Prostate gland (tissue), 2 donors: ENCODE measurements at regions not wholly inside any gene's neighbourhood (a gene's known extent, or its start where the extent isn't known, plus 50 kb on each side); places are given as distances from the start of the nearest gene placed in this dataset.

ENCODE experiments used
- DNase-seq: peaks from one replicate; pipeline ENCODE4 v3.0.0-alpha.2; 2019; ENCODE audit warnings: low spot score
- H3K27ac ChIP-seq, 2 donors: fragments of 200-600 bp; sonication (generic); 2 replicates each; pipeline ENCODE4 v1.5.1; 2017 to 2019
- H3K27me3 ChIP-seq: fragments of 200-600 bp; sonication (generic); replicated peaks from 2 replicates; pipeline ENCODE4 v1.5.1; 2019; ENCODE audit not compliant: insufficient read depth
- H3K36me3 ChIP-seq, 2 donors: fragments of 200-600 bp; sonication (generic); 1 replicate in 1 of 2; 2 replicates in 1 of 2; pipeline versions ENCODE4 v1.5.1 to v1.8.1; 2017 to 2019
- H3K4me1 ChIP-seq: fragments of 200-600 bp; sonication (generic); replicated peaks from 2 replicates; pipeline ENCODE4 v1.5.1; 2019
- H3K4me3 ChIP-seq, 2 donors: fragments of 200-600 bp; sonication (generic); 2 replicates each; pipeline ENCODE4 v1.5.1; 2017 to 2019
- H3K9me3 ChIP-seq: fragments of 200-600 bp; sonication (generic); 2 replicates; pipeline ENCODE4 v1.5.1; 2017
- CTCF ChIP-seq, 4 experiments: fragments of 200-600 bp in 2 of 4; fragments of 450-650 bp in 2 of 4; sonication (generic) in 2 of 4; IDR thresholded peaks; 1 replicate in 3 of 4; 2 replicates in 1 of 4; pipeline ENCODE4 v1.5.1; 2016 to 2019; ENCODE audit warnings: antibody characterized with exemption in 4 of 4, mild to moderate bottlenecking in 2 of 4, moderate library complexity in 2 of 4
- POLR2A ChIP-seq: fragments of 450-650 bp; IDR thresholded peaks from one replicate; pipeline ENCODE4 v1.6.1; 2016; ENCODE audit warnings: antibody characterized with exemption, mild to moderate bottlenecking
- POLR2AphosphoS5 ChIP-seq: sonication (generic); formaldehyde crosslinking; IDR thresholded peaks from one replicate; pipeline ENCODE4 v1.6.1; 2017; ENCODE audit warnings: antibody characterized with exemption
- WGBS: methylation state at CpG from one replicate; pipeline ENCODE4 v1.1.5; 2018; 5-methylcytosine and 5-hydroxymethylcytosine counted together
- intact Hi-C: fragments of 100-400 bp; cut with DNase I; formaldehyde crosslinking; loops from one replicate; pipeline ENCODE4 v1.14.2; 2022

- TF ChIP-seq CTCF (IDR thresholded peaks at IDR 0.05) = no peak
- Histone ChIP-seq H3K27me3 (no peaks in the 10 kb centered on the region), H3K4me1 (no peaks in the 10 kb centered on the region), H3K9me3 (no peaks in the 10 kb centered on the region), H3K36me3 (no peaks in the 10 kb centered on the region), H3K4me3 (no peak overlapping the region), H3K27ac (no peak overlapping the region)
- intact Hi-C loops = no loop called here
- no peak for DNase-seq
- 0% methylated on average over 1 of the region's 1 CpG for WGBS
Observed at GRCh38 chr6:90911642-90912041, 324.8 kb upstream of the MAP3K7 start.

- DNase-seq = no peak
- H3K9me3 ChIP-seq = no peaks in the 10 kb centered on the region
- 98% methylated on average over 6 of the region's 6 CpGs for WGBS
- TF ChIP-seq POLR2AphosphoS5 (no peak), CTCF (IDR thresholded peaks at IDR 0.05) (no peak), POLR2A (no peak)
- no peaks in the 10 kb centered on the region for H3K4me1 ChIP-seq
- H3K4me3 ChIP-seq = no peak overlapping the region
- H3K27me3 ChIP-seq = no peaks in the 10 kb centered on the region
- no peak overlapping the region for H3K27ac ChIP-seq
- intact Hi-C loops = no loop called here
- H3K36me3 ChIP-seq = no peaks in the 10 kb centered on the region
Observed at GRCh38 chr6:90910893-90911292, 324.0 kb upstream of the MAP3K7 start.

- Histone ChIP-seq H3K27me3 (no peaks in the 10 kb centered on the region), H3K4me1 (no peaks in the 10 kb centered on the region), H3K9me3 (no peaks in the 10 kb centered on the region), H3K4me3 (no peak overlapping the region), H3K27ac (no peak overlapping the region), H3K36me3 (no peaks in the 10 kb centered on the region)
- intact Hi-C loops = no loop called here
- WGBS = 66% methylated on average over 4 of the region's 4 CpGs
- TF ChIP-seq POLR2AphosphoS5 (no peak), POLR2A (no peak), CTCF (IDR thresholded peaks at IDR 0.05) (no peak)
- peak; percentile 13 for DNase-seq
Observed at GRCh38 chr6:90907931-90908655, 321.2 kb upstream of the MAP3K7 start.

GRCh38 chr6:90905351-90905750 is 318.5 kb upstream of the MAP3K7 start:
- intact Hi-C loops = no loop called here
- H3K27me3 ChIP-seq = no peaks in the 10 kb centered on the region
- no peak for DNase-seq
- TF ChIP-seq POLR2AphosphoS5 (no peak), CTCF (IDR thresholded peaks at IDR 0.05) (no peak), POLR2A (no peak)
- no peak overlapping the region for H3K4me3 ChIP-seq
- no peak overlapping the region for H3K27ac ChIP-seq
- no peaks in the 10 kb centered on the region for H3K4me1 ChIP-seq
- no peaks in the 10 kb centered on the region for H3K36me3 ChIP-seq
- 50% methylated on average over 3 of the region's 3 CpGs for WGBS
- H3K9me3 ChIP-seq = no peaks in the 10 kb centered on the region

- WGBS = 89% methylated on average over 2 of the region's 2 CpGs
- H3K36me3 ChIP-seq = no peaks in the 10 kb centered on the region
- no peak overlapping the region for H3K4me3 ChIP-seq
- DNase-seq = no peak
- H3K9me3 ChIP-seq = no peaks in the 10 kb centered on the region
- H3K27ac ChIP-seq = no peak overlapping the region
- no peaks in the 10 kb centered on the region for H3K27me3 ChIP-seq
- intact Hi-C loops = no loop called here
- no peaks in the 10 kb centered on the region for H3K4me1 ChIP-seq
- no peak for TF ChIP-seq CTCF (IDR thresholded peaks at IDR 0.05)
Observed at GRCh38 chr6:90900034-90900433, 313.2 kb upstream of the MAP3K7 start.
